ENCODE measurements at regions not wholly inside any gene's neighbourhood (a gene's known extent, or its start where the extent isn't known, plus 50 kb on each side); places are given as distances from the start of the nearest gene placed in this dataset.

- no peak overlapping the region for H3K4me2 ChIP-seq (ENCODE audit: low read depth, low read length)
- no peaks in the 10 kb centered on the region for H4K20me1 ChIP-seq (ENCODE audit: insufficient read depth, low read length)
- H3K14ac ChIP-seq (replicated peaks; ENCODE audit: low read depth, low read length): no peak overlapping the region
- H3K9me1 ChIP-seq (ENCODE audit: insufficient read depth, low read length): no peaks in the 10 kb centered on the region
- no peak overlapping the region for H3K4me3 ChIP-seq (ENCODE audit: insufficient read depth, low read depth, low read length)
- no peak overlapping the region for H3K27ac ChIP-seq (ENCODE audit: insufficient read depth, low read length)
- no peak for DNase-seq
- H3K9me3 ChIP-seq (ENCODE audit: control insufficient read depth, insufficient read depth, low read length): peaks cover 27% of the 10 kb centered on the region
- H3K56ac ChIP-seq (ENCODE audit: extremely low read depth, insufficient read depth, low read length): no peak overlapping the region
- H3K18ac ChIP-seq (ENCODE audit: low read depth, low read length): no peak overlapping the region
- H3K36me3 ChIP-seq (ENCODE audit: control insufficient read depth, insufficient read depth, low read length): no peaks in the 10 kb centered on the region
- H3K4ac ChIP-seq (ENCODE audit: low read depth, low read length): no peak overlapping the region
- TF ChIP-seq CHD1 (IDR thresholded peaks at IDR 0.05; ENCODE audit: low read depth, low read length) (no peak), MAZ (IDR thresholded peaks at IDR 0.05; ENCODE audit: borderline replicate concordance, low read depth, low read length) (no peak), CEBPB (IDR thresholded peaks at IDR 0.05; ENCODE audit: low read depth, low read length) (no peak), MXI1 (IDR thresholded peaks at IDR 0.05; ENCODE audit: borderline replicate concordance, low read depth, low read length) (no peak), NFE2L2 (IDR thresholded peaks at IDR 0.05; ENCODE audit: low read depth, low read length) (no peak), RCOR1 (IDR thresholded peaks at IDR 0.05; ENCODE audit: insufficient replicate concordance, low read length) (no peak), POLR2A (IDR thresholded peaks at IDR 0.05; ENCODE audit: low read depth, low read length) (no peak), MAFK (IDR thresholded peaks at IDR 0.05; ENCODE audit: low read depth, low read length) (no peak), SMC3 (IDR thresholded peaks at IDR 0.05; ENCODE audit: low read depth, low read length) (no peak), FOS (IDR thresholded peaks at IDR 0.05; ENCODE audit: low read depth, low read length) (no peak), RFX5 (IDR thresholded peaks at IDR 0.05; ENCODE audit: low read depth, low read length) (no peak), CTCF (conservative IDR thresholded peaks at IDR 0.05; ENCODE audit: low read depth, low read length) (no peak), RAD21 (IDR thresholded peaks at IDR 0.05; ENCODE audit: low read length) (no peak), USF2 (IDR thresholded peaks at IDR 0.05; ENCODE audit: low read depth, low read length) (no peak), BHLHE40 (IDR thresholded peaks at IDR 0.05; ENCODE audit: low read depth, low read length) (no peak)
- no peak overlapping the region for H2AK9ac ChIP-seq (replicated peaks; ENCODE audit: low read depth, low read length, poor library complexity)
- ChIA-PET POLR2A (ENCODE audit: unreplicated experiment) (no interaction called here), CTCF (no interaction called here)
- H3K23ac ChIP-seq (ENCODE audit: low read depth, low read length): no peak overlapping the region
- no peak overlapping the region for H3K9ac ChIP-seq (ENCODE audit: low read depth, low read length)
- H3K4me1 ChIP-seq (ENCODE audit: control insufficient read depth, insufficient read depth, low read length): no peaks in the 10 kb centered on the region
- intact Hi-C loops (cut with micrococcal nuclease): no loop called here
- in situ Hi-C loops (cut with MboI; ENCODE audit: low sequenced_read_pairs): no loop called here
- no peak overlapping the region for H4K91ac ChIP-seq (ENCODE audit: insufficient read depth, low read depth, low read length)
- dilution Hi-C loops (cut with HindIII; ENCODE audit: low sequenced_read_pairs, unreplicated experiment): no loop called here
- no peak overlapping the region for H2BK20ac ChIP-seq (ENCODE audit: low read depth, low read length)
- H4K5ac ChIP-seq (ENCODE audit: low read depth, low read length): no peak overlapping the region
- BruUV-seq (replicated peaks): no TSS peak
- H4K8ac ChIP-seq (ENCODE audit: low read depth in 2 of 2, low read length in 2 of 2): no peak overlapping the region
- H2AK5ac ChIP-seq (ENCODE audit: low read depth, low read length): no peak overlapping the region
- no peaks in the 10 kb centered on the region for H3K27me3 ChIP-seq (ENCODE audit: control insufficient read depth, insufficient read depth, low read length)
- 100% methylated on average over 1 of the region's 5 CpGs; no CpG with 5 or more reads in 1 of the 2 experiments for WGBS, 2 experiments (ENCODE audit: extremely low coverage in 2 of 2, insufficient read length in 1 of 2)
- H2BK120ac ChIP-seq (ENCODE audit: low read depth, low read length): no peak overlapping the region
- no peak overlapping the region for H2AFZ ChIP-seq (replicated peaks; ENCODE audit: low read length, poor library complexity)
- no peak overlapping the region for H2BK15ac ChIP-seq (ENCODE audit: low read depth, low read length)
- H2BK5ac ChIP-seq (ENCODE audit: low read depth, low read length, poor library complexity, severe bottlenecking): no peak overlapping the region
- H3K79me1 ChIP-seq (ENCODE audit: low read depth in 1 of 2, low read length in 2 of 2): no peaks in the 10 kb centered on the region
- no peak for ATAC-seq (ENCODE audit: low read depth)
Measured at GRCh38 chr10:124300735-124301134, 118.0 kb downstream of the OAT start.
